ENCODE measurements at regions not wholly inside any gene's neighbourhood (a gene's known extent, or its start where the extent isn't known, plus 50 kb on each side); places are given as distances from the start of the nearest gene placed in this dataset.

DNA sequence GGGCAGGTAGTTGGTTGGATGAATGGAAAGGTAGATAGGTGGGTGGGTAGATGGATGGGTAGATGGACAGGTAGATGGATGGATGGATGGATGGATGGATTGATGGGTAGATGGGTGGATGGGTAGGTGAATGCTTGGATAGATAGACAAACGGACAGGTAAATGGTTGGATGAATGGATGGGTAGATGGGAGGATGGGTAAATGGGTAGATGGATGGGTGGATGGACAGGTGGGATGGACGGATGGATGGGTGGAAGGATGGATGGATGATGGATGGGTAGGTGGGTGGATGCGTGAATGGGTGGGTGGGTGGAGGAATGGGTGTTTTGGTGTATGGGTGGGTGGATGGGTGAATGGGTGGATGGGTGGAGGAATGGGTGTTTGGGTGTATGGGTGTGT is 50.1 kb upstream of the ASAP2 start:
- DNase-seq (ENCODE audit: low spot score): no peak

- DNase-seq (ENCODE audit: low spot score): no peak
Observed at GRCh38 chr2:9154061-9154460, 52.6 kb upstream of the ASAP2 start.

DNA sequence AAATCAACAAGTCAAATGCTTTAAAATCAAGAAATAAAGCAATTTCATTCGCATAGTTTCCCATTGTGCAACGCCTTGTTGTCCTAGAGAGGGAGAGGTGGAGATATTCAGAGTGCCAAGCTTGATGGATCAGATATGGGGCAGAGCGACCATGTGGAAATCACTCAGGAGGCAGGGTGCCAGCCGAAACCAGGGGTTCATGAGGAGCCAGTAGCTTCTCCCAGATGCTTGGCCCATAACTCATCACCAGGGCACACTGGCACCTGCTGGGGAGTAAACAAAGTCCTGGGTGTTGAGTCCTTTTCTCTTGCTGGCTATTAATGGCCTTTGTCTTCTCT is 53.0 kb upstream of the ASAP2 start:
- DNase-seq (ENCODE audit: low spot score): no peak

- DNase-seq (ENCODE audit: low spot score): peak; percentile 30
Observed at GRCh38 chr2:9152975-9153642, 53.5 kb upstream of the ASAP2 start.

DNA sequence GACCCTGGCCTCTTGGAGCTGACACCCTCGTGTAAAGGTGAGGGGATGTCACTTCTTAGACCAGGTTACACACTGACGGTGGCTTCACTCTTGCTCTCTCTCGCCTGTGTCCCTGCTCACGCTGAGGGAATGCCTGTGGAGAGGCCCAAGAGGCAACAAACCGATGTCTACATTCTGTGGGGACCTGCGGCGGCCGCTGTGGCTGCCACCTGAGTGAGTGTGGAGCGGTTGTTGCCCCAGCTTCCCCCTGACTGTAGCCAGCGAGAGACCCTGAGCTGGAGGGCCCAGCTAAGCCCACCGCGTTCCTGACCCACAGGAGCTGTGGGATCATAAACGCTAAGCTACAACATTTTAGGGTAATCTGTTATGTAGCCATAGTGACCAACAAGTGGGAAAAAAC is 55.7 kb upstream of the ASAP2 start:
- no peak for DNase-seq (ENCODE audit: low spot score)

DNA sequence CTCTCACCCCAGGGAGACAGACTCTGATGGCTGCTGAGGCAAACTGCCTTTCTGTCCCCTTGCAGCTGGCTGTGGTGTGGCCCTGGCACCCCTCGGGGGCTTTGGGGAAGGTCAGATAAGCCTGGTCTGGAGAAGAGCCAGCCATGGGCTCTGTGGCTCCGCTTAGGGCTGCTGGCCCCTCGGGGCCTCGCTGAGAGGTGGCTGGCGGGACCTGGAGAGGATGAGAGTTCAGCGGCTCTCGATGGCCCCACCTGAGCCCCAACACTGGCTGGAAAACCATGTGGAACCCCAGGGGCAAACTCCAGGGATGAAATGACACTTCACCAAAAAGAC is 56.1 kb upstream of the ASAP2 start:
- no peak for DNase-seq (ENCODE audit: low spot score)

- DNase-seq (ENCODE audit: low spot score): no peak
Observed at GRCh38 chr2:9149726-9150567, 56.7 kb upstream of the ASAP2 start.

GRCh38 chr2:9149388-9149660 is 57.3 kb upstream of the ASAP2 start:
- no peak for DNase-seq (ENCODE audit: low spot score)

- DNase-seq (ENCODE audit: low spot score): no peak
Observed at GRCh38 chr2:9146646-9147045, 60.0 kb upstream of the ASAP2 start.

GRCh38 chr2:9145752-9146430 is 60.7 kb upstream of the ASAP2 start:
- no peak for DNase-seq (ENCODE audit: low spot score)

GRCh38 chr2:9145109-9145751 is 61.4 kb upstream of the ASAP2 start:
- DNase-seq (ENCODE audit: low spot score): peak; percentile 69

DNA sequence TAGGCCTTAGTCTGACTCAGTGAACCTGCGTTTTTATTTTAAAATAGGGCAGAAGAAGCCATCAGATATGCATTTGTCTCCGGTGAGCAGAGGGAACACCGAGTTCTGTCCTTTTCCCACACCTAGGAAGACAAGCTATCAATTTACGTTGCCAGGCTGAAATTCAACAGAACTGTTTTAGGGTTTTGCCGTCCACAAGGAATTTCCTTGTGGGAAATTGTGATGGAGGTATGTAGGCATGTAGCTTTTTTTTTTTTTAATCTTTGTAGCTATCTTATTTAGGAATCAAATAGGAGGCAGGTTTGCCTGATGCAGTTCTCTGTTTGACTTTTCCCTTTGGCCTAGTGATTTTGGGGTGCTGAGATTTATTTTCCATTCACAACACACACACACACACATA is 62.0 kb upstream of the ASAP2 start:
- no peak for DNase-seq (ENCODE audit: low spot score)

- no peak for DNase-seq (ENCODE audit: low spot score)
Observed at GRCh38 chr2:9144046-9144445, 62.6 kb upstream of the ASAP2 start.

DNA sequence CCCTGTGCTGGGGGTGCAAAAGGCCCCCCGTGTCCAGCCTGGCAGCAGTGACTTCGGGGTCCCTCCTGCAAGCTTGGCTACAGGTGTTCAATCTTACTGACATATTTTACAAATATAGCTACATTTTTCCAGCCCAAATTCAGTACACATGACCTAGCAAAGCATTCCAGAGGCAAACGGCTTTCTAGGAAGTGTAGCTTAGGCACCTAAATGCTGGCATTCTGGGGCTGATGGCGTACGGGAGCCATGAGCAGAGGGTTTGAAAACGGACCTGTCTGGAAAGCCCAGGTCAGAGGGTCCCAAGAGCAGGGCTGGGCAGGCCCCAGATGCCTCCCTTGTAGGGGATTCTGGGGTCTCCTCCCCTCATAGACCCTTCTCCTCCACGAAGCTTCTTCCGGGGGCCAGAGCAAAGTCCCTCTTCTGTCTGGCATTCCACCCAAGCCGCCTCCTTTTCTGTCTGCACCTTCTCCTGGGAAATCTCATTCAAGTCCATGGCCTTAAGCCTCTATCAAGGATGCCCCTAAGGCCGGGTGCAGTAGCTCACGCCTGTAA is 63.3 kb upstream of the ASAP2 start:
- no peak for DNase-seq (ENCODE audit: low spot score)

DNA sequence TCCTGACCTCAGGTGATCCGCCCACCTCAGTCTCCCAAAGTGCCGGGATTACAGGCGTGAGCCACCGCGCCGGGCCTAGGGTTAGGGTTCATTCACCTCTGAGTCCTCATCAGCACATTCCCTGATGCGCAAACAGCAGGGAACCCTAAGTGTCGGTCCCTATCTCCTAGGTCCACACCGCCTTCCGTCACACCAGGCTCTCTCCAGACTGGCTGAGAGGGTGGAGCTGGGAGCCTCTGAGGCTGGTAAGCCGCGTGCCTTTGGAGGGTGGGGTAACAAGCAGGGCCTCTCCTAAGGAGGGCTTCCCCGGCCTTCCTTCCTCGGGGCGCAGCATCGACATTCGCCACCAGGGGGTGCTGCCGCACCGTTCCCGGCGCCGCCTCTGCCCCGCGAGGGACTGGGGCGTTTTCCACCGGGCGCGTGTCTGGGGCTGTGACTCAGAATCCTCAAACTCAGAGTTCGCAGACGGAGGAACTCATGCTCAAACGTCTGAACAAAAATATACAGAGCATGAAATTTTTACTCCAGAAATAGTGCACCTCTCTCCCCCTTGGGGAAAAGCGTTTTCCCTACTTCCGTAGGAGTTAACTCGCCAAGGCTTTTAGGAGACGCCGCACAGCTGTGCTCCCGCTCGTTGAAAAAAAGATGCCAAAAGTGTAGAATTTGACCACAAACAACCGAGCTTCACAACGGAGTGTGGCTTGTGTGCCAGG is 63.9 kb upstream of the ASAP2 start:
- peak; percentile 92 for DNase-seq (ENCODE audit: low spot score)

DNA sequence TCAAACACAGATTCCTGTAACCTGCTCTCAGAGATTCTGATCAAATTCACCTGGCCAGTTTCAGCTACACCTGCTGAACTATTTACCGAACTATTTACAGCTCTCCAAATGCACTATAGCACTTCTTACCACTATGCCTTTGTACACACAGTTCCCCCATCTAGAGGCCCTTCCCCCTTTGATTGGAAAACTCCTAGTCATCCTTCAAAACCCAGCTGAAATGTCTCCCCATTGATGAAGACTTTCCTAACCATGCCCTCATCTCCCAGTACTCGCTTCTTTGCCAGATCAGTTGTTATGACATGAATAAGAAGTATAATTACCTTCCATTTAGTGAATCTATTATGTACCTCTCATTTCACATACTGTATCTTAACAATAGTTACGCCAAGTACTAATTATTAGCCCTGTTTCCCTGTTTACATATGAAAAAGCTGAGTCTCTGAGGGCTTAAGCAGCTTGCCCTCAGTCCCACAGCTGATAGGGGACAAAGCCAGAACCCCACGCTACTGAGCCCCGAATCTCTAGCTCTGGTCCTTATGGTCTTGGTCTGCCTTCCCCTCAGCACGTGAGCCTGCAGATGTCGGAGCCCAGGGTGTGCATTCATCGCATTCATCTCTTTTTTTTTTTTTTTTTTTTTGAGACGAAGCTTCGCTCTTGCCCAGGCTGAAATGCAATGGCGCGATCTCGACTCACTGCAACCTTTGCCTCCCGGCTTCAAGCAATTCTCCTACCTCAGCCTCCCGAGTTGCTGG is 64.7 kb upstream of the ASAP2 start:
- DNase-seq (ENCODE audit: low spot score): no peak

GRCh38 chr2:9141091-9141667 is 65.4 kb upstream of the ASAP2 start:
- peak; percentile 51 for DNase-seq (ENCODE audit: low spot score)

- no peak for DNase-seq (ENCODE audit: low spot score)
Observed at GRCh38 chr2:9140645-9141044, 66.0 kb upstream of the ASAP2 start.

- DNase-seq (ENCODE audit: low spot score): peak; percentile 78
Observed at GRCh38 chr2:9139491-9140443, 66.8 kb upstream of the ASAP2 start.

Data from AG08395 (cell line).